Body of pancreas (tissue), 4 donors: ENCODE measurements at regions not wholly inside any gene's neighbourhood (a gene's known extent, or its start where the extent isn't known, plus 50 kb on each side); places are given as distances from the start of the nearest gene placed in this dataset.
"Not testable (repeated sequence)": the region's sequence is repeated elsewhere in the genome, so short reads cannot be mapped to it uniquely, and the experiment has no call there.

Source experiments
- ATAC-seq: fragments of 150-250 bp; one replicate; pipeline ENCODE4 v1.9.1; 2016
- DNase-seq, 4 donors: peaks; one replicate each; pipeline ENCODE4 v3.0.0-alpha.2; 2019
- H3K27ac ChIP-seq, 4 donors: fragments of 200-600 bp; sonication (generic); 1 replicate in 3 of 4; 2 replicates in 1 of 4; pipeline versions ENCODE4 v1.5.1 to v1.6.1; 2016 to 2019; ENCODE audit warnings: mild to moderate bottlenecking in 1 of 4, mixed read lengths in 1 of 4, moderate library complexity in 1 of 4
- H3K27me3 ChIP-seq, 2 donors: fragments of 200-600 bp; sonication (generic); one replicate each; pipeline ENCODE4 v1.6.0; 2016; ENCODE audit warnings: mild to moderate bottlenecking in 1 of 2
- H3K36me3 ChIP-seq, 2 donors: fragments of 200-600 bp; sonication (generic); replicated peaks in 1 of 2; 2 replicates each; pipeline ENCODE4 v1.5.1; 2016; ENCODE audit warnings: low read depth in 2 of 2; ENCODE audit not compliant: insufficient read depth in 1 of 2
- H3K4me1 ChIP-seq: fragments of 200-600 bp; sonication (generic); one replicate; pipeline ENCODE4 v1.6.0; 2016
- H3K4me3 ChIP-seq, 2 donors: fragments of 200-600 bp; sonication (generic); 1 replicate in 1 of 2; 2 replicates in 1 of 2; pipeline ENCODE4 v1.5.1; 2016 to 2019
- H3K9me3 ChIP-seq, 3 donors: fragments of 200-600 bp; sonication (generic); 1 replicate in 2 of 3; 2 replicates in 1 of 3; pipeline ENCODE4 v1.5.1; 2016
- POLR2A ChIP-seq, 3 donors: fragments of 450-650 bp; IDR thresholded peaks; one replicate each; pipeline ENCODE4 v1.6.1; 2016; ENCODE audit warnings: antibody characterized with exemption in 3 of 3, mild to moderate bottlenecking in 2 of 3
- WGBS, 2 donors: methylation state at CpG; one replicate each; pipeline ENCODE4 v1.1.5; 2017; 5-methylcytosine and 5-hydroxymethylcytosine counted together
- intact Hi-C: fragments of 100-400 bp; cut with DNase I; formaldehyde crosslinking; loops from one replicate; pipeline ENCODE4 v1.15.1; 2023
- TF ChIP-seq, protein P1 (sequence below), 7 experiments: fragments of 450-650 bp in 4 of 7; fragments of 200-600 bp in 3 of 7; sonication (generic) in 3 of 7; IDR thresholded peaks; one replicate each; pipeline ENCODE4 v1.5.1; 2016 to 2019; ENCODE audit warnings: antibody characterized with exemption in 7 of 7

DNA sequence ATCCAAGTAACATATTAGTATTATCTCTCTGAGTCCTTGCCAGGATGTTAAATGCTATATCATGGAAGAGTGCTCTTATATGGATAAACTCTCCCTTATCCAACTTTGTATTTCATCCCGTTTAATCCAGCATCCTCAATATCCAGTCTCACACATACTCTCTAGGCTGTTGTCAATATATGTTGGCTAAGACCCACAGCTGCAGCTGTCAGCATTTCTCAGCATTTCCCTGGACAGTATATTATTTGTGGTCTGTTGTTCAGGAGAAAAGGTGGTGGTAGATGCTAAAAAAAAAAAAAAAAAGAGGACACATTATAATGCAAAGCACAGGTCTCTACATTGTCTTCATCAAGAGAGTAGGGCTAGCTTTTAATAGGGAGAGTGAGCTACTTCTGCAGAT lies 1368.0 kb upstream of the ZEB2 start:
- Histone ChIP-seq H3K4me1 (peaks cover 8% of the 10 kb centered on the region), H3K27me3 (no peaks in the 10 kb centered on the region), H3K27ac (no peak overlapping the region), H3K4me3 (no peak overlapping the region), H3K36me3 (no peaks in the 10 kb centered on the region), H3K9me3 (no peaks in the 10 kb centered on the region)
- TF ChIP-seq, protein P1, sequence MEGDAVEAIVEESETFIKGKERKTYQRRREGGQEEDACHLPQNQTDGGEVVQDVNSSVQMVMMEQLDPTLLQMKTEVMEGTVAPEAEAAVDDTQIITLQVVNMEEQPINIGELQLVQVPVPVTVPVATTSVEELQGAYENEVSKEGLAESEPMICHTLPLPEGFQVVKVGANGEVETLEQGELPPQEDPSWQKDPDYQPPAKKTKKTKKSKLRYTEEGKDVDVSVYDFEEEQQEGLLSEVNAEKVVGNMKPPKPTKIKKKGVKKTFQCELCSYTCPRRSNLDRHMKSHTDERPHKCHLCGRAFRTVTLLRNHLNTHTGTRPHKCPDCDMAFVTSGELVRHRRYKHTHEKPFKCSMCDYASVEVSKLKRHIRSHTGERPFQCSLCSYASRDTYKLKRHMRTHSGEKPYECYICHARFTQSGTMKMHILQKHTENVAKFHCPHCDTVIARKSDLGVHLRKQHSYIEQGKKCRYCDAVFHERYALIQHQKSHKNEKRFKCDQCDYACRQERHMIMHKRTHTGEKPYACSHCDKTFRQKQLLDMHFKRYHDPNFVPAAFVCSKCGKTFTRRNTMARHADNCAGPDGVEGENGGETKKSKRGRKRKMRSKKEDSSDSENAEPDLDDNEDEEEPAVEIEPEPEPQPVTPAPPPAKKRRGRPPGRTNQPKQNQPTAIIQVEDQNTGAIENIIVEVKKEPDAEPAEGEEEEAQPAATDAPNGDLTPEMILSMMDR (IDR thresholded peaks at IDR 0.05), result no peak
- no peak for TF ChIP-seq POLR2A (IDR thresholded peaks at IDR 0.05)
- ATAC-seq (no peak), DNase-seq (peak in 1 of 4 donors; percentile 19)
- intact Hi-C loops, result no loop called here
- WGBS, 2 donors, result 36 to 37% methylated on average over 1 of the region's 1 CpG

DNA sequence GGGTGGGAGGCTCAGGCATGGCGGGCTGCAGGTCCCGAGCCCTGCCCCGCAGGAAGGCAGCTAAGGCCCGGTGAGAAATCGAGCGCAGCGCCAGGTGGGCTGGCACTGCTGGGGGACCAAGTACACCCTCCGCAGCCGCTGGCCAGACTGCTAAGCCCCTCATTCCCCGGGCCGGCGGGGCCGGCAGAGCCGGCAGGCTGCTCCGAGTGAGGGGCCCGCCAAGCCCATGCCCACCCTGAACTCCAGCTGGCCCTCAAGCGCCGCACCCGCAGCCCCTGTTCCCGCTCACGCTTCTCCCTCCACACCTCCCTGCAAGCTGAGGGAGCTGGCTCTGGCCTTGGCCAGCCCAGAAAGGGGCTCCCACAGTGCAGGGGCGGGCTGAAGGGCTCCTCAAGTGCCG lies 1361.1 kb upstream of the ZEB2 start:
- H3K27ac ChIP-seq, H3K4me1 ChIP-seq, H3K36me3 ChIP-seq, H3K9me3 ChIP-seq, DNase-seq, H3K4me3 ChIP-seq, ATAC-seq, intact Hi-C loops, H3K27me3 ChIP-seq: not testable (repeated sequence)
- WGBS, 2 donors, result 92 to 100% methylated on average over 1 to 23 of the region's 23 CpGs

DNA sequence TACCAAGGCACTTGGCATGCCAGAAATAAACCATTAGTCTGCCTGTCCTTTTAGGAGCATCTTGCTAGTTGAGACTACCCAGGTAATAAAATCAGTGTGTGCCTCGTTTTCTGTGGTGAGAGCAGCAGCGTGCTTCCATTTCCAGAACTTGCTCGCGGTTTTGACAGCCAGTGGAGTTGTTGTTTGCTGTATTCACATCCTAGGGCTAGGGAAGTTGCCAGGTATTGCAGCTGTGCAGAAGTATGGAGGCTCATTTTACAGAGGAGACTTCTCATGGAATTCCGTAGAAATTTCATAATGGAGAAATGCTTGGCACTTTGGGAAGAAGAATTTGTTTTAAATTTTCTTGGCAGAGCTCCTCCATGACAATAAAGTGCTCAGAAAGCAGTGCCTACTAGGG lies 1355.1 kb upstream of the ZEB2 start:
- H3K9me3 ChIP-seq, result no peaks in the 10 kb centered on the region
- H3K4me3 ChIP-seq, result no peak overlapping the region
- H3K27me3 ChIP-seq, result no peaks in the 10 kb centered on the region
- H3K36me3 ChIP-seq, result no peaks in the 10 kb centered on the region
- no peaks in the 10 kb centered on the region for H3K4me1 ChIP-seq
- WGBS, 2 donors, result 86 to 89% methylated on average over 5 of the region's 5 CpGs
- intact Hi-C loops, result no loop called here
- no peak for ATAC-seq
- no peak for TF ChIP-seq POLR2A (IDR thresholded peaks at IDR 0.05)
- TF ChIP-seq, protein P1 (IDR thresholded peaks at IDR 0.05), result no peak
- H3K27ac ChIP-seq, result no peak overlapping the region
- no peak for DNase-seq

DNA sequence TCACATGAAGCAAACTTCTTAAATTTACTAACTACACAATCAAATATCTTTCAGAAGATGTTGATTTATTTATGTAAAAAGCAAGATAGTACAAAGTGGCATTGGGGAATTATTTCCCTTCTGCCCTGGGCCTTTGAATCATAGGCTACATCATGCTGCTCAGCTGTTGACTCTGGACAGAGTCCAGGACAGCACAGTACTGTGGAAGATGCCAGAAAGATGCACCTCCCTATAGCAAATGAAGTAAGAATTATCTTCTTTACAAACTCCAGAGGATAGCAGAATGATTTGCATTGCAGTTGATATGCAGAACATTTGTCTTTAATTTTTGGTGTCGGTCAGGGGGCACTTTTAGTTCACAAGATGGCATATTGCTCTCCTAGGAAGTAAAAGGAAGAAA lies 1354.5 kb upstream of the ZEB2 start:
- Histone ChIP-seq H3K9me3 (no peaks in the 10 kb centered on the region), H3K27ac (no peak overlapping the region), H3K4me1 (no peaks in the 10 kb centered on the region), H3K36me3 (no peaks in the 10 kb centered on the region), H3K4me3 (no peak overlapping the region), H3K27me3 (no peaks in the 10 kb centered on the region)
- no peak for ATAC-seq
- WGBS, 2 donors, result 94 to 96% methylated on average over 1 of the region's 1 CpG
- no peak for DNase-seq
- intact Hi-C loops, result no loop called here
- TF ChIP-seq, protein P1 (IDR thresholded peaks at IDR 0.05), result no peak
- no peak for TF ChIP-seq POLR2A (IDR thresholded peaks at IDR 0.05)

DNA sequence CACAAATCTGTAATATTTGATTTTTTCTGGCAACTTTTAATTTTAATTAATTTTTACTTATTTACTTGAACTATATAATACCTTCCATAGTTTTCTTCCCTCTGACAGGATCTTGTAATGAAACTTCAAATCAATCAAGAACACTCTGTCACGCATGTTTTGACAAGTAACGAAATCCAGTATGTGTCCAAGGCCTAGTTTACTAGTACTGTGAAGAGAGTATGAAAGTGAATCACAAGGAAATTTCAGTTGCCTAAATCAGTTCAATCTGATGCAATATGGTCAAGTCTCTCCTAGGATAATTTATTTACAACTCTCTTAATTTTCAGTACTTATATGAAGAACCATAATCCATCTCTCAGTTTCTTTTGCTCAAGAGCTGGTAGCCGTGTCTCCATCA lies 1344.6 kb upstream of the ZEB2 start:
- Histone ChIP-seq H3K36me3 (no peaks in the 10 kb centered on the region), H3K4me3 (no peak overlapping the region), H3K4me1 (no peaks in the 10 kb centered on the region), H3K9me3 (no peaks in the 10 kb centered on the region), H3K27ac (no peak overlapping the region), H3K27me3 (no peaks in the 10 kb centered on the region)
- 91 to 95% methylated on average over 3 of the region's 3 CpGs for WGBS, 2 donors
- ATAC-seq, result no peak
- no peak for DNase-seq
- no peak for TF ChIP-seq POLR2A (IDR thresholded peaks at IDR 0.05)
- TF ChIP-seq, protein P1 (IDR thresholded peaks at IDR 0.05), result no peak
- intact Hi-C loops, result no loop called here
